HL-60 (cell line): ENCODE measurements at regions not wholly inside any gene's neighbourhood (a gene's known extent, or its start where the extent isn't known, plus 50 kb on each side); places are given as distances from the start of the nearest gene placed in this dataset.

ENCODE experiments used
- CTCF ChIP-seq: IDR thresholded peaks from one replicate; pipeline ENCODE4 v1.5.1; 2011; ENCODE audit warnings: low read length, control low read depth, inconsistent platforms; ENCODE audit not compliant: insufficient read depth
- GABPA ChIP-seq: IDR thresholded peaks from 2 replicates; pipeline ENCODE4 v1.6.1; 2012; ENCODE audit warnings: low read depth
- POLR2AphosphoS5 ChIP-seq: IDR thresholded peaks from 2 replicates; pipeline ENCODE4 v1.6.1; 2012; ENCODE audit warnings: low read depth
- REST ChIP-seq: IDR thresholded peaks from 2 replicates; pipeline ENCODE4 v1.6.1; 2012; ENCODE audit warnings: low read depth; ENCODE audit not compliant: insufficient replicate concordance
- SPI1 ChIP-seq: IDR thresholded peaks from 2 replicates; pipeline ENCODE4 v1.6.1; 2012; ENCODE audit warnings: low read depth, mild to moderate bottlenecking, borderline replicate concordance

DNA sequence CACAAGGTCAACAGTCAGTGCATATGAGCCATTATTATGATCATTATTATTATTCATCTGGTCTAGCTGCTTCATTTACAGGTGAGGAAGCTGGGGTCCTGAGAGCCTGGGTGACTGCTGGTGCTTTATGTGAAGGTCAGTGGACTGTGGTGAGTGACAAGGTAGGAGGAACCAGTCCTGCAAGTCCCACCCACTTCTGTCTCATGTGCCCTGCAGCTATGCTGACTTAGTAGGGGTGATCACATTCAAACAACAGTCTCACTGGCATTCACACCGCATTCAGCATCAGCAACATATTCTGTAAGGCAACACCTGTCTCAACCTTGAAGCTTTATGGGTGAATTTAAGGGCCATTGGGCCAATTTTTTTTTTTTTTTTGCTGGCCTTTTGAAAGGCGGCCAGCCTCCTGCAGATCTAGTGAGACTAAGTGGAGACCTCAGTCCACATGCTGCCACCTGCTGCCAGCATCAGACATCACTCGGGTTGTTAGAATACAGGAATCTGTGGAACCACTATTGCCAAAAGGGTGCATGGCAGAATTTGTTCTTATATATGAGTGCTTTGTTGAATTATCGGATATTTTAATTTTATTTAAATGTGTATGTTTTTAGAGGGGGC lies 59.9 kb upstream of the CACNA1E start:
- TF ChIP-seq CTCF (peak; percentile 32), REST (no peak), POLR2AphosphoS5 (no peak), SPI1 (no peak), GABPA (no peak)
